HEK293 (cell line): ENCODE measurements at regions not wholly inside any gene's neighbourhood (a gene's known extent, or its start where the extent isn't known, plus 50 kb on each side); places are given as distances from the start of the nearest gene placed in this dataset.

ENCODE experiments used
- MZF1 ChIP-seq: fragments of 450-650 bp; formaldehyde crosslinking; IDR thresholded peaks from 2 replicates; pipeline ENCODE4 v1.5.1; 2017; ENCODE audit warnings: missing biosample characterization, missing genetic modification characterization, borderline replicate concordance
- YY1 ChIP-seq: fragments of 450-650 bp; formaldehyde crosslinking; IDR thresholded peaks from 2 replicates; pipeline ENCODE4 v1.5.1; 2018; ENCODE audit warnings: missing biosample characterization, missing genetic modification characterization
- ZNF132 ChIP-seq: fragments of 450-650 bp; formaldehyde crosslinking; IDR thresholded peaks from 2 replicates; pipeline ENCODE4 v1.5.1; 2017; ENCODE audit warnings: missing biosample characterization, missing genetic modification characterization, borderline replicate concordance
- ZNF530 ChIP-seq: fragments of 450-650 bp; formaldehyde crosslinking; IDR thresholded peaks from 2 replicates; pipeline ENCODE4 v1.5.1; 2016; ENCODE audit warnings: low read depth, missing biosample characterization, missing genetic modification characterization
- ZNF830 ChIP-seq: fragments of 450-650 bp; IDR thresholded peaks from 2 replicates; pipeline ENCODE4 v1.5.0; 2018; ENCODE audit warnings: missing biosample characterization, missing genetic modification characterization, low read depth, mild to moderate bottlenecking, moderate library complexity
- ZSCAN16 ChIP-seq: fragments of 450-650 bp; formaldehyde crosslinking; IDR thresholded peaks from 2 replicates; pipeline ENCODE4 v1.5.1; 2016; ENCODE audit warnings: missing biosample characterization, missing genetic modification characterization
- TF ChIP-seq, protein P1 (sequence below): fragments of 450-650 bp; formaldehyde crosslinking; IDR thresholded peaks from 2 replicates; pipeline ENCODE4 v1.5.1; 2016; ENCODE audit warnings: missing biosample characterization, missing genetic modification characterization
- TF ChIP-seq, protein P2 (sequence below): fragments of 450-650 bp; formaldehyde crosslinking; IDR thresholded peaks from 2 replicates; pipeline ENCODE4 v1.5.1; 2016; ENCODE audit warnings: missing biosample characterization, missing genetic modification characterization

DNA sequence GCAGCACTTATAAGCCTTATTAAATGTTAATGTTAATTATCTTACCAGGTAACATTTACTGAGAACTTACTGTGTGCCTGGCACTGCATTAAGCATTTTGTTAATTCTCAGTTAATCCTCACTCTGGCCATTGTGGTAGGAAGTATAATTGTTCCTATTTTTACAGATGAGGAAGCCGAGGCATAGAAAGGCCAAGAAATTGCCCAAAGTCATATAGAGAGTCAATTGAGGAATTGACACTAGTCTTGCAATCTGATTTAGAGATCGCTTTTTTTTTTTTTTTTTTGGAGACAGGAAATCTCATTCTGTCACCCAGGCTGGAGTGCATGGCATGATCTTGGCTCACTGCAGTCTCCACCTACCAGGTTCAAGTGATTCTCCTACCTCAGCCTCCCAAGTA, 132.6 kb upstream of the PROK2 start:
- no peak for TF ChIP-seq ZNF132
- no peak for TF ChIP-seq ZSCAN16 (tag by site-specific recombination)
- TF ChIP-seq, protein P1, sequence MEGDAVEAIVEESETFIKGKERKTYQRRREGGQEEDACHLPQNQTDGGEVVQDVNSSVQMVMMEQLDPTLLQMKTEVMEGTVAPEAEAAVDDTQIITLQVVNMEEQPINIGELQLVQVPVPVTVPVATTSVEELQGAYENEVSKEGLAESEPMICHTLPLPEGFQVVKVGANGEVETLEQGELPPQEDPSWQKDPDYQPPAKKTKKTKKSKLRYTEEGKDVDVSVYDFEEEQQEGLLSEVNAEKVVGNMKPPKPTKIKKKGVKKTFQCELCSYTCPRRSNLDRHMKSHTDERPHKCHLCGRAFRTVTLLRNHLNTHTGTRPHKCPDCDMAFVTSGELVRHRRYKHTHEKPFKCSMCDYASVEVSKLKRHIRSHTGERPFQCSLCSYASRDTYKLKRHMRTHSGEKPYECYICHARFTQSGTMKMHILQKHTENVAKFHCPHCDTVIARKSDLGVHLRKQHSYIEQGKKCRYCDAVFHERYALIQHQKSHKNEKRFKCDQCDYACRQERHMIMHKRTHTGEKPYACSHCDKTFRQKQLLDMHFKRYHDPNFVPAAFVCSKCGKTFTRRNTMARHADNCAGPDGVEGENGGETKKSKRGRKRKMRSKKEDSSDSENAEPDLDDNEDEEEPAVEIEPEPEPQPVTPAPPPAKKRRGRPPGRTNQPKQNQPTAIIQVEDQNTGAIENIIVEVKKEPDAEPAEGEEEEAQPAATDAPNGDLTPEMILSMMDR (tag by site-specific recombination), result no peak
- TF ChIP-seq, protein P2, sequence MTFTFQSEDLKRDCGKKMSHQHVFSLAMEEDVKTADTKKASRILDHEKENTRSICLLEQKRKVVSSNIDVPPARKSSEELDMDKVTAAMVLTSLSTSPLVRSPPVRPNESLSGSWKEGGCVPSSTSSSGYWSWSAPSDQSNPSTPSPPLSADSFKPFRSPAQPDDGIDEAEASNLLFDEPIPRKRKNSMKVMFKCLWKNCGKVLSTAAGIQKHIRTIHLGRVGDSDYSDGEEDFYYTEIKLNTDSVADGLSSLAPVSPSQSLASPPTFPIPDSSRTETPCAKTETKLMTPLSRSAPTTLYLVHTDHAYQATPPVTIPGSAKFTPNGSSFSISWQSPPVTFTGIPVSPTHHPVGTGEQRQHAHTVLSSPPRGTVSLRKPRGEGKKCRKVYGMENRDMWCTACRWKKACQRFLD (tag by site-specific recombination), result no peak
- no peak for TF ChIP-seq MZF1
- TF ChIP-seq YY1 (tag by site-specific recombination), result no peak
- TF ChIP-seq ZNF830 (tag by site-specific recombination), result no peak
- no peak for TF ChIP-seq ZNF530 (tag by site-specific recombination)
